ENCODE measurements at regions not wholly inside any gene's neighbourhood (a gene's known extent, or its start where the extent isn't known, plus 50 kb on each side); places are given as distances from the start of the nearest gene placed in this dataset.

GRCh38 chr1:57874418-57874877 lies 450.6 kb upstream of the DAB1 start:
- WGBS (ENCODE audit: low lambda C conversion rate): 13% methylated on average over 2 of the region's 2 CpGs
- no peak overlapping the region for H2AFZ ChIP-seq (ENCODE audit: low read depth)
- ChIA-PET CTCF (interaction anchor here (1.5 to 2.1 kb wide), 2 partner anchors 10 to 15 kb away, joined by 4 read pairs; no protein-coding TSS in a partner anchor), POLR2A (no interaction called here)
- H3F3A ChIP-seq (replicated peaks; ENCODE audit: insufficient read depth): no peaks in the 10 kb centered on the region
- no peak overlapping the region for H3K27ac ChIP-seq (ENCODE audit: low read depth in 2 of 2, low read length in 1 of 2)
- H3K4me3 ChIP-seq (ENCODE audit: low read depth in 2 of 2, low read length in 1 of 2): no peak overlapping the region
- TF ChIP-seq PBX3 (IDR thresholded peaks at IDR 0.05) (peak; percentile 37; the same call in 1 of the 2 replicates), GABPA (IDR thresholded peaks at IDR 0.05; ENCODE audit: low read depth) (no peak)
- no peaks in the 10 kb centered on the region for H3K9me2 ChIP-seq
- no peaks in the 10 kb centered on the region for H3K36me3 ChIP-seq (replicated peaks in 1 of 2; ENCODE audit: control insufficient read depth in 1 of 2, insufficient read depth in 2 of 2, low read length in 1 of 2)
- H4K20me1 ChIP-seq (ENCODE audit: insufficient read depth): no peaks in the 10 kb centered on the region
- no peaks in the 10 kb centered on the region for H3K79me2 ChIP-seq (ENCODE audit: insufficient read depth)
- no peaks in the 10 kb centered on the region; a peak in 1 of 4 replicates for H3K4me1 ChIP-seq (ENCODE audit: control insufficient read depth in 1 of 2, insufficient read depth in 2 of 2, low read depth in 1 of 2, low read length in 1 of 2)
- H3K4me2 ChIP-seq: no peak overlapping the region
- H3K9me3 ChIP-seq: no peaks in the 10 kb centered on the region
- no peak overlapping the region for H3K9ac ChIP-seq
- no peaks in the 10 kb centered on the region for H3K27me3 ChIP-seq (ENCODE audit: insufficient read depth)
- DNase-seq: no peak

- Histone ChIP-seq H3K9me2 (no peaks in the 10 kb centered on the region), H3K4me2 (no peak overlapping the region), H4K20me1 (ENCODE audit: insufficient read depth) (no peaks in the 10 kb centered on the region), H3K79me2 (ENCODE audit: insufficient read depth) (no peaks in the 10 kb centered on the region), H2AFZ (ENCODE audit: low read depth) (no peak overlapping the region), H3K4me3 (ENCODE audit: low read depth in 2 of 2, low read length in 1 of 2) (no peak overlapping the region), H3K27ac (ENCODE audit: low read depth in 2 of 2, low read length in 1 of 2) (no peak overlapping the region), H3K36me3 (replicated peaks in 1 of 2; ENCODE audit: control insufficient read depth in 1 of 2, insufficient read depth in 2 of 2, low read length in 1 of 2) (no peaks in the 10 kb centered on the region), H3F3A (replicated peaks; ENCODE audit: insufficient read depth) (no peaks in the 10 kb centered on the region), H3K9ac (no peak overlapping the region), H3K9me3 (no peaks in the 10 kb centered on the region), H3K27me3 (ENCODE audit: insufficient read depth) (no peaks in the 10 kb centered on the region), H3K4me1 (ENCODE audit: control insufficient read depth in 1 of 2, insufficient read depth in 2 of 2, low read depth in 1 of 2, low read length in 1 of 2) (no peaks in the 10 kb centered on the region; a peak in 1 of 4 replicates)
- CTCF ChIA-PET: interaction anchor here (1.2 kb wide), 1 partner anchor 9 kb away, joined by 4 read pairs; no protein-coding TSS in a partner anchor
- POLR2A ChIA-PET: no interaction called here
- no peak for DNase-seq
- TF ChIP-seq RCOR1 (IDR thresholded peaks at IDR 0.05; ENCODE audit: low read length) (no peak), CTCF (IDR thresholded peaks at IDR 0.05) (no peak), EP300 (IDR thresholded peaks at IDR 0.05; ENCODE audit: borderline replicate concordance in 1 of 2, low read depth in 1 of 2, low read length in 1 of 2) (no peak), ELF1 (IDR thresholded peaks at IDR 0.05) (no peak)
Measured at GRCh38 chr1:57872913-57873312, 449.1 kb upstream of the DAB1 start.

GRCh38 chr1:57868908-57869307 lies 445.0 kb upstream of the DAB1 start:
- no peaks in the 10 kb centered on the region for H3K9me3 ChIP-seq
- no peaks in the 10 kb centered on the region for H3F3A ChIP-seq (replicated peaks; ENCODE audit: insufficient read depth)
- H3K4me3 ChIP-seq (ENCODE audit: low read depth in 2 of 2, low read length in 1 of 2): no peak overlapping the region
- H3K27me3 ChIP-seq (ENCODE audit: insufficient read depth): no peaks in the 10 kb centered on the region
- H3K9ac ChIP-seq: no peak overlapping the region
- no peaks in the 10 kb centered on the region for H3K36me3 ChIP-seq (replicated peaks in 1 of 2; ENCODE audit: control insufficient read depth in 1 of 2, insufficient read depth in 2 of 2, low read length in 1 of 2)
- POLR2A ChIA-PET: no interaction called here
- H3K4me2 ChIP-seq: no peak overlapping the region
- no peaks in the 10 kb centered on the region for H3K4me1 ChIP-seq (ENCODE audit: control insufficient read depth in 1 of 2, insufficient read depth in 2 of 2, low read depth in 1 of 2, low read length in 1 of 2)
- no peak for DNase-seq
- H3K9me2 ChIP-seq: no peaks in the 10 kb centered on the region
- H2AFZ ChIP-seq (ENCODE audit: low read depth): no peak overlapping the region
- H3K79me2 ChIP-seq (ENCODE audit: insufficient read depth): no peaks in the 10 kb centered on the region
- no peaks in the 10 kb centered on the region for H4K20me1 ChIP-seq (ENCODE audit: insufficient read depth)
- 60% methylated on average over 1 of the region's 1 CpG for WGBS (ENCODE audit: low lambda C conversion rate)
- no peak overlapping the region for H3K27ac ChIP-seq (ENCODE audit: low read depth in 2 of 2, low read length in 1 of 2)
- CTCF ChIA-PET: no interaction called here
- TF ChIP-seq YY1 (IDR thresholded peaks at IDR 0.05; ENCODE audit: low read depth) (no peak), NRF1 (IDR thresholded peaks at IDR 0.05; ENCODE audit: low read depth, low read length) (no peak), ZBTB33 (IDR thresholded peaks at IDR 0.05; ENCODE audit: borderline replicate concordance, low read depth) (no peak), MEF2A (IDR thresholded peaks at IDR 0.05; ENCODE audit: borderline replicate concordance, low read depth) (no peak), SIN3A (IDR thresholded peaks at IDR 0.05; ENCODE audit: borderline replicate concordance, low read depth, low read length) (no peak), RAD21 (IDR thresholded peaks at IDR 0.05; ENCODE audit: low read length) (no peak), FOXJ3 (CRISPR knock-in tag; IDR thresholded peaks at IDR 0.05) (no peak), GATA2 (CRISPR knock-in tag; IDR thresholded peaks at IDR 0.05) (no peak), PBX3 (IDR thresholded peaks at IDR 0.05) (no peak), IRF3 (IDR thresholded peaks at IDR 0.05; ENCODE audit: low read depth, low read length) (no peak), RXRA (IDR thresholded peaks at IDR 0.05; ENCODE audit: borderline replicate concordance, low read depth) (no peak)

All from SK-N-SH (cell line).